Spleen (tissue), 11 donors: ENCODE measurements at regions not wholly inside any gene's neighbourhood (a gene's known extent, or its start where the extent isn't known, plus 50 kb on each side); places are given as distances from the start of the nearest gene placed in this dataset.
A peak's percentile ranks its signal among the peaks of the same experiment; 100 is the strongest.

Experiments used
- DNase-seq: peaks from one replicate; pipeline ENCODE4 v3.0.0-alpha.2; 2020
- H3K27ac ChIP-seq, 8 donors: fragments of 200-600 bp; sonication (generic) in 7 of 8; 1 replicate in 4 of 8; 2 replicates in 4 of 8; pipeline versions ENCODE4 v1.5.0 to v1.8.0; 2016 to 2021; ENCODE audit warnings: inconsistent platforms in 4 of 8, mild to moderate bottlenecking in 4 of 8, moderate library complexity in 1 of 8
- H3K27me3 ChIP-seq, 7 donors: fragments of 200-600 bp; sonication (generic) in 6 of 7; replicated peaks in 1 of 7; 1 replicate in 4 of 7; 2 replicates in 3 of 7; pipeline versions ENCODE4 v1.5.0 to v1.8.0; 2016 to 2021; ENCODE audit warnings: inconsistent platforms in 3 of 7, mild to moderate bottlenecking in 1 of 7
- H3K36me3 ChIP-seq, 6 donors: fragments of 200-600 bp; sonication (generic) in 5 of 6; 1 replicate in 4 of 6; 2 replicates in 2 of 6; pipeline versions ENCODE4 v1.5.0 to v1.8.0; 2016 to 2021; ENCODE audit warnings: inconsistent platforms in 2 of 6
- H3K4me1 ChIP-seq, 6 donors: fragments of 200-600 bp; sonication (generic) in 5 of 6; 1 replicate in 3 of 6; 2 replicates in 3 of 6; pipeline versions ENCODE4 v1.5.0 to v1.8.0; 2016 to 2021; ENCODE audit warnings: inconsistent platforms in 3 of 6
- H3K4me3 ChIP-seq, 8 donors: fragments of 200-600 bp; sonication (generic) in 7 of 8; 1 replicate in 4 of 8; 2 replicates in 4 of 8; pipeline versions ENCODE4 v1.5.0 to v1.8.0; 2016 to 2021; ENCODE audit warnings: inconsistent platforms in 4 of 8, mild to moderate bottlenecking in 4 of 8, moderate library complexity in 2 of 8
- H3K9me3 ChIP-seq, 8 donors: fragments of 200-600 bp; sonication (generic) in 7 of 8; 1 replicate in 4 of 8; 2 replicates in 4 of 8; pipeline versions ENCODE4 v1.5.0 to v1.8.0; 2016 to 2021; ENCODE audit warnings: inconsistent platforms in 4 of 8
- CTCF ChIP-seq, 11 experiments: fragments of 200-600 bp in 7 of 11; fragments of 450-650 bp in 4 of 11; sonication (generic) in 4 of 11; IDR thresholded peaks in 8 of 11; conservative IDR thresholded peaks in 3 of 11; 1 replicate in 7 of 11; 2 replicates in 4 of 11; pipeline versions ENCODE4 v1.4.0 to v1.8.0; 2016 to 2021; ENCODE audit warnings: antibody characterized with exemption in 11 of 11, inconsistent platforms in 4 of 11, mild to moderate bottlenecking in 1 of 11
- POLR2A ChIP-seq, 3 donors: fragments of 450-650 bp; IDR thresholded peaks; one replicate each; pipeline ENCODE4 v1.5.1; 2017; ENCODE audit warnings: antibody characterized with exemption in 3 of 3, mild to moderate bottlenecking in 1 of 3
- POLR2AphosphoS5 ChIP-seq, 3 donors: sonication (generic); formaldehyde crosslinking; IDR thresholded peaks; one replicate each; pipeline ENCODE4 v1.5.1; 2017; ENCODE audit warnings: antibody characterized with exemption in 3 of 3
- WGBS, 5 donors: extraction: QIAGEN DNeasy Blood & Tissue Kit in 3 of 5; methylation state at CpG; one replicate each; pipeline versions ENCODE4 v1.1.5 to v1.1.7; 2013 to 2018; 5-methylcytosine and 5-hydroxymethylcytosine counted together
- intact Hi-C: fragments of 100-400 bp; cut with DNase I; formaldehyde crosslinking; loops from one replicate; pipeline ENCODE4 v1.15.0; 2023; ENCODE audit warnings: low total_unique reads
- donor health status: healthy with polysubstance abuse.
- donor health status: DM: no; HTN: no; CAD: no; lungs with moderate emphysema.
- donor health status: DM: no; HTN: no; CAD: no.
- donor health status: Bipolar disorder and iron deficiency.
- donor health status: healthy.
- donor health status: DM: no; HTN: no; CAD: no.
- donor health status: DM: yes; HTN: yes; CAD: no.

DNA sequence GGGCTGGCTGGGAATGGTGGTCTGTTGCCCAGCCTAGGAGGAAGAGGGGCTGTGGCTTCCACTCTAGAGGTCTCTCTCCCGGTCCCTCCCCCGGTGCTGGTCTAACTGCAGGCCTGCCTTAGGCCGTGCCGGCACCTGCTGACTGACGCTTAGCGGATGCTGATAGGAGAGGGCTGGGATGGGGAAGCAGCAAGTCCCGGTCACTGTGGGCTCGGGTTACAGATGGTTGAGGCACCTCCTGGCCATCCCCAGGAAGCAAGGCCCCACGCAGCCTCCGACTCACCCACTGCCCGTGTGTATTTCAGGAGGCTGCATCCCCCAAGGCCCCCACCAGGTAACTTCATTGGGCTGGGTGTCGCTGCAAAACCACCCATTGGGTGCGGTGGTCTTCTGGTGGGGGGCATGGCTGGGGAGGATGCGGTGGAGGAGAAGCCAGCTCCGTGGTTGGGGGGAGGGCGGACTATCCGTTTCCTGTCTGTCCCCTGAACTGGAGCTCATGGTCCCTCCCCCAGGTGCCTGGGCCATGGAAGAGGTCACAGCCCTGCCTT is 278.9 kb downstream of the SEC14L1 start:
- DNase-seq: no peak
- Histone ChIP-seq H3K36me3 (peaks cover 0 to 60% (median 6%) of the 10 kb centered on the region in 6 donors), H3K4me1 (peaks cover 34 to 100% (median 66%) of the 10 kb centered on the region in 6 donors), H3K4me3 (no peak overlapping the region), H3K9me3 (no peaks in the 10 kb centered on the region), H3K27ac (peak overlapping the region in 4 of 8 donors; percentile 13 to 82 (median 66)), H3K27me3 (no peaks in the 10 kb centered on the region)
- 55 to 77% (median 68%) methylated on average over 6 to 17 of the region's 17 CpGs for WGBS, 5 donors
- TF ChIP-seq POLR2A (IDR thresholded peaks at IDR 0.05): no peak
- no peak for TF ChIP-seq CTCF (IDR thresholded peaks at IDR 0.05 in 8 of 11, conservative IDR thresholded peaks at IDR 0.05 in 3 of 11)
- TF ChIP-seq POLR2AphosphoS5 (IDR thresholded peaks at IDR 0.05): no peak
- intact Hi-C loops: no loop called here

- no peak for DNase-seq
- TF ChIP-seq CTCF (IDR thresholded peaks at IDR 0.05 in 8 of 11, conservative IDR thresholded peaks at IDR 0.05 in 3 of 11) (no peak), POLR2A (IDR thresholded peaks at IDR 0.05) (no peak), POLR2AphosphoS5 (IDR thresholded peaks at IDR 0.05) (no peak)
- Histone ChIP-seq H3K4me1 (peaks cover 40 to 100% (median 72%) of the 10 kb centered on the region in 6 donors), H3K36me3 (peaks cover 0 to 54% (median 6%) of the 10 kb centered on the region in 6 donors), H3K27ac (peak overlapping the region in 7 of 8 donors; percentile 3 to 82 (median 58)), H3K27me3 (no peaks in the 10 kb centered on the region), H3K4me3 (no peak overlapping the region), H3K9me3 (no peaks in the 10 kb centered on the region)
- intact Hi-C loops: no loop called here
- 63 to 74% (median 72%) methylated on average over 11 to 14 of the region's 14 CpGs for WGBS, 5 donors
Measured at GRCh38 chr17:77420095-77420803, 279.5 kb downstream of the SEC14L1 start.

DNA sequence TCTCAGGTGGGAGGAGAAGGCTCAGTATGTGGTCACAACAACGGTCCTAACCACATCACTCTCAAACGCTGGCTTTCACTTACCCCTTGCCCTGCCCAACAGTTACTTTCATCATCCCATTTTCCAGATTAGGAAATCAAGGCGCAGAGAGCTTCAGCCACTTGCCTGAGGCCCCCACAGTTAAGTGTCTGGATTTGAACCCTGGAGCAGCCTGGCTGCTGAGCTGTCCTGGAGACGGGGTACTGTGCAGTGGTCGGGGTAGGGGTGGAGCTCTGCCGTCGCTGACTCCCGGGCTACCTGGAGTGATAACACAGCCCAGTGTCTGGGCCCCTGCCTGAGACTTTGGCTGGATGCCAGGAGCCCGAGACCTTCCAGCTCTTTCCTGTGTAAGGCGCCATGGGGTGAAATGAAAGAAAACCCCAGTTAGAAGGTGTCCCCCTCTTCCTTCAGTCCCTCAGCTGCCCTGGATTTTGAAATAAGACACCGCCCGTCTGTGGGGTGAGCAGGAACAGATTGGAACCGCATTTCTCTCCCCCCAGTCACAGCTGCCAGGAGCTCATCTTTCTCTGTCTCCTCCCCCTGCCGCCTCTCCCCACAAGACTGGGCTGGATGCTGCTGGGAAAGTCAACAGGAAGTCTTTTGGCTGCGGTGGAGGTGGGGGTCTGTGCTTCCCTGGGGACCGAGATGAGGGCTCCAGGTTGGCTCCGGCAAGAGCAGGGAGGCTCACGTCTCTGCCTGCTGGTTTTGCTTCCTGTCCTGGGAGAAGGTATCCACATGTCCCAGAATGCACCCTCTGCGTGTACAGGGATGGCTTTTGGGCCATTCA is 280.2 kb downstream of the SEC14L1 start:
- intact Hi-C loops: no loop called here
- Histone ChIP-seq H3K27ac (peak overlapping the region; percentile 3 to 82 (median 57)), H3K27me3 (no peaks in the 10 kb centered on the region), H3K36me3 (peaks cover 0 to 46% (median 6%) of the 10 kb centered on the region in 6 donors), H3K4me1 (peaks cover 47 to 100% (median 75%) of the 10 kb centered on the region in 6 donors), H3K4me3 (peak overlapping the region in 1 of 8 donors; percentile 39), H3K9me3 (no peaks in the 10 kb centered on the region)
- TF ChIP-seq POLR2AphosphoS5 (IDR thresholded peaks at IDR 0.05) (peak; percentile 6 to 52 (median 37)), POLR2A (IDR thresholded peaks at IDR 0.05) (no peak)
- no peak for DNase-seq
- WGBS, 5 donors: 15 to 25% (median 18%) methylated on average over 19 of the region's 19 CpGs

DNA sequence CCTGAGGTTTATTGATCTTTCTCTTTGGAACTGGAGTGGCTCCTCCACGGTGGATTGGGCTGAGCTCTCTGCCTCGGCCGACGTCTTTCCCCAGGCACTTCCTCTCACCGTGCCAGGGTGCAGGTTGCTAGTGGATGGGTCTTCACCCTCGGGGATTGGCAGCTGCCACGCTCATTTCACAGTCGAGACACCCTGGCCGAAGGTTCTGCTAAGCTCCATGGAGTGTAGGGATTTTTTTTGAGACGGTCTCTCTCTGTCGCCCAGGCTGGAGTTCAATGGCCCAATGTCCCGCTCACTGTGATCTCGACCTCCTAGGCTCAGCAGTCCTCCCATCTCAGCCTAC is 280.8 kb downstream of the SEC14L1 start:
- no peaks in the 10 kb centered on the region for H3K9me3 ChIP-seq
- peaks cover 0 to 40% (median 1%) of the 10 kb centered on the region in 6 donors for H3K36me3 ChIP-seq
- intact Hi-C loops: no loop called here
- WGBS, 5 donors: 48 to 65% (median 54%) methylated on average over 13 of the region's 13 CpGs
- peaks cover 53 to 100% (median 76%) of the 10 kb centered on the region in 6 donors for H3K4me1 ChIP-seq
- no peaks in the 10 kb centered on the region for H3K27me3 ChIP-seq
- no peak for DNase-seq
- H3K27ac ChIP-seq: peak overlapping the region; percentile 3 to 82 (median 57)
- H3K4me3 ChIP-seq: peak overlapping the region in 1 of 8 donors; percentile 39
- TF ChIP-seq POLR2A (IDR thresholded peaks at IDR 0.05) (no peak), CTCF (IDR thresholded peaks at IDR 0.05 in 8 of 11, conservative IDR thresholded peaks at IDR 0.05 in 3 of 11) (no peak), POLR2AphosphoS5 (IDR thresholded peaks at IDR 0.05) (no peak)
